Mucosa of rectum (tissue), 2 donors: ENCODE measurements at regions not wholly inside any gene's neighbourhood (a gene's known extent, or its start where the extent isn't known, plus 50 kb on each side); places are given as distances from the start of the nearest gene placed in this dataset.

Source experiments
- H3K27ac ChIP-seq, 2 donors: one replicate each; pipeline ENCODE4 v1.7.0; 2013; ENCODE audit warnings: inconsistent platforms in 2 of 2, low read depth in 2 of 2, low read length in 2 of 2
- H3K27me3 ChIP-seq, 2 donors: one replicate each; pipeline ENCODE4 v1.7.0; 2013; ENCODE audit warnings: low read length in 2 of 2; ENCODE audit not compliant: control insufficient read depth in 2 of 2, insufficient read depth in 2 of 2
- H3K36me3 ChIP-seq, 2 donors: one replicate each; pipeline ENCODE4 v1.7.0; 2013; ENCODE audit warnings: low read length in 2 of 2; ENCODE audit not compliant: control insufficient read depth in 2 of 2, insufficient read depth in 2 of 2
- H3K4me1 ChIP-seq, 2 donors: one replicate each; pipeline ENCODE4 v1.7.0; 2013; ENCODE audit warnings: low read length in 2 of 2, mild to moderate bottlenecking in 1 of 2; ENCODE audit not compliant: control insufficient read depth in 2 of 2, insufficient read depth in 2 of 2
- H3K4me3 ChIP-seq, 2 donors: one replicate each; pipeline ENCODE4 v1.7.0; 2013; ENCODE audit warnings: low read length in 2 of 2
- H3K9ac ChIP-seq, 2 donors: one replicate each; pipeline ENCODE4 v1.7.0; 2013; ENCODE audit warnings: low read length in 2 of 2, low read depth in 1 of 2, mild to moderate bottlenecking in 1 of 2
- H3K9me3 ChIP-seq, 2 donors: one replicate each; pipeline ENCODE4 v1.7.0; 2013; ENCODE audit warnings: low read length in 2 of 2; ENCODE audit not compliant: control insufficient read depth in 2 of 2
- donor health status: healthy.
- donor health status: Normal muscosa, but diverticular disease.

- no peak overlapping the region for H3K27ac ChIP-seq
- H3K27me3 ChIP-seq: no peaks in the 10 kb centered on the region
- no peaks in the 10 kb centered on the region for H3K9me3 ChIP-seq
- no peak overlapping the region for H3K9ac ChIP-seq
- no peaks in the 10 kb centered on the region for H3K36me3 ChIP-seq
- no peaks in the 10 kb centered on the region for H3K4me1 ChIP-seq
- H3K4me3 ChIP-seq: no peak overlapping the region
Observed at GRCh38 chr7:131020759-131021261, 286.8 kb upstream of the KLF14 start.

- no peaks in the 10 kb centered on the region for H3K36me3 ChIP-seq
- no peaks in the 10 kb centered on the region for H3K4me1 ChIP-seq
- no peak overlapping the region for H3K4me3 ChIP-seq
- no peak overlapping the region for H3K27ac ChIP-seq
- H3K9me3 ChIP-seq: no peaks in the 10 kb centered on the region
- H3K27me3 ChIP-seq: no peaks in the 10 kb centered on the region
- H3K9ac ChIP-seq: no peak overlapping the region
Observed at GRCh38 chr7:131021460-131021859, 287.5 kb upstream of the KLF14 start.

DNA sequence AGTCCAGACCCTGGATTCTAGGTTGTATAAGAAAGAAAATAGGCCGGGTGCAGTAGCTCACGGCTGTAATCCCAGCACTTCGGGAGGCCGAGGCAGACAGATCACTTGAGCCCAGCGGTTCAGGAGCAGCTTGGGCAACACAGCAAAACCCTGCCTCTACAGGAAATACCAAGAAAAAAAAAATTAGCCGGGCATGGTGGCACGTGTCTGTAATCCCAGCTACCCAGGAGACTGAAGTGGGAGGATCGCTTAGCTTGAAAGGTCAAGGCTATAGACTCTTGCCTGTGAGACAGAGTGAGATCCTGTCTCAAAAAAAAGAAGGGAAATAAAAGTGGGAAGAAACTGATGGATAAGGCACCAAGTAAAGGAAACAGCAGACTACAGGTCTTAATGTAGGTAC, 287.9 kb upstream of the KLF14 start:
- Histone ChIP-seq H3K4me1 (peaks cover 0 to under 1% of the 10 kb centered on the region in 2 donors), H3K27me3 (no peaks in the 10 kb centered on the region), H3K4me3 (no peak overlapping the region), H3K9ac (no peak overlapping the region), H3K9me3 (no peaks in the 10 kb centered on the region), H3K36me3 (no peaks in the 10 kb centered on the region), H3K27ac (no peak overlapping the region)

GRCh38 chr7:131026297-131027000, 292.4 kb upstream of the KLF14 start:
- Histone ChIP-seq H3K4me1 (peaks cover 7 to 8% of the 10 kb centered on the region in 2 donors), H3K4me3 (no peak overlapping the region), H3K9ac (no peak overlapping the region), H3K9me3 (no peaks in the 10 kb centered on the region), H3K36me3 (no peaks in the 10 kb centered on the region), H3K27ac (no peak overlapping the region), H3K27me3 (no peaks in the 10 kb centered on the region)

DNA sequence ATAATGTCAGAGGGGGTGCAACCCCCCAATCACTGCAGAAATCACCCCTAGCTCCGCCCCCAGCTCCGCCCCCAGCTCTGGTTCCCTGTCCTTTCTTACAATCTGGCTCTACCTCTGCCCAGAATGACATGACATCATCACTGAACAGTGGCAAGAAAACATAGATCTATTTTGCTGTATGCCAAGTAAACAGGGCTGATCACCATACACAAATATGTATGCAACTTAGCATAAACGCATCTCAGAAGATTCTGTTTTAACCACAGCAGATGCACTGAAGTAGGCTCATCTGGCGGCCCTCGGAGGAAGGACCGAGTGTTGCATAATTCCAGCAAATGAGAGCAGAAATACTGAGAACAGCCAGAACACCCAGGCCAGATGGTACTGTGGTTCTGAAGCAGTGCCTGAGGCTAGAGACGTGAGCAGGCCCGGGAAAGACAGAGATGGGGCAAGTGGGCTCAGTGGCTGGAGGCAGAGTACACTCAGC, 293.3 kb upstream of the KLF14 start:
- no peak overlapping the region for H3K9ac ChIP-seq
- H3K27ac ChIP-seq: no peak overlapping the region
- H3K36me3 ChIP-seq: no peaks in the 10 kb centered on the region
- no peaks in the 10 kb centered on the region for H3K27me3 ChIP-seq
- H3K9me3 ChIP-seq: no peaks in the 10 kb centered on the region
- H3K4me1 ChIP-seq: peaks cover 7 to 8% of the 10 kb centered on the region in 2 donors
- H3K4me3 ChIP-seq: no peak overlapping the region

DNA sequence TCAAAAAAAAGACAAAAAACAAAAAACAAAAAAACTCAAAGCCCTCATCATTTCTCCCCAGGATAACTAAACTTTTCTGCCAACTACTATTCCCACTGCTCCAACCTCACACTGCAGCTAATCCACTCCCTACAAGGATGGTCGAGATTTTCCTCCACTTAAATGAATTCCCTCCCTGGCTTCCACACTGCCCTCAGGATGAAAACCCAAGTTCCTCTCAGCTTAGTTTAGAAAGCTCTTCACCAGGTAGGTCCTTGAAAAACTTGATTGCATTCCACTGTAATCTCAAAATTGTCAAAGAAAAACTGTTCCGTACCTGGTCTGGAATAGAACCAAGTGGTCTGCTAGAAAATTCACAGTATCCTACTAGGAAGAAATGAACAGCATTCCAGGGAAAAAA, 294.3 kb upstream of the KLF14 start:
- Histone ChIP-seq H3K9ac (no peak overlapping the region), H3K36me3 (no peaks in the 10 kb centered on the region), H3K9me3 (no peaks in the 10 kb centered on the region), H3K4me3 (no peak overlapping the region), H3K27ac (no peak overlapping the region), H3K27me3 (no peaks in the 10 kb centered on the region), H3K4me1 (peaks cover 7 to 8% of the 10 kb centered on the region in 2 donors)

- Histone ChIP-seq H3K27ac (no peak overlapping the region), H3K4me3 (no peak overlapping the region), H3K4me1 (peaks cover 7 to 8% of the 10 kb centered on the region in 2 donors), H3K9ac (no peak overlapping the region), H3K36me3 (no peaks in the 10 kb centered on the region), H3K9me3 (no peaks in the 10 kb centered on the region), H3K27me3 (no peaks in the 10 kb centered on the region)
Observed at GRCh38 chr7:131029002-131029401, 295.0 kb upstream of the KLF14 start.

GRCh38 chr7:131031099-131031868, 296.4 kb upstream of the MKLN1 start:
- Histone ChIP-seq H3K4me1 (peaks cover 7 to 8% of the 10 kb centered on the region in 2 donors), H3K27ac (no peak overlapping the region), H3K36me3 (no peaks in the 10 kb centered on the region), H3K27me3 (no peaks in the 10 kb centered on the region), H3K9ac (no peak overlapping the region), H3K4me3 (no peak overlapping the region), H3K9me3 (no peaks in the 10 kb centered on the region)

DNA sequence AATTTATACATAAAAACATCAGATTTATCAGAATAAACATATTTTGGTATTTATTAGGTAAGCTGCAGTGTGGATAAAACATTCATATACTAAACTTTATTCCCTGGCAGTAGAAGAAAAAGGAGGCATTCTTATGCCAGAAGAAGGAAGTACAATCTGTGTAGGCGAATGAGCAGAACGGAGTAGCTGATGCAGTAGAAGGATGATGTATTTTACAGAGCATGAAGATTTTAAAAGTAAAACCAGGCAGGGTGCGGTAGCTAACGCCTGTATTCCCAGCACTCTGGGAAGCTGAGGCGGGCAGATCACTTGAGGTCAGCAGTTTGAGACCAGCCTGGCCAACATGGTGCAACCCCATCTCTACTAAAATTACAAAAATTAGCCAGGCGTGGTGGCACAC, 294.9 kb upstream of the MKLN1 start:
- H3K9ac ChIP-seq: no peak overlapping the region
- no peaks in the 10 kb centered on the region for H3K27me3 ChIP-seq
- H3K4me1 ChIP-seq: peaks cover 0 to 3% of the 10 kb centered on the region in 2 donors
- H3K9me3 ChIP-seq: no peaks in the 10 kb centered on the region
- no peak overlapping the region for H3K4me3 ChIP-seq
- H3K27ac ChIP-seq: no peak overlapping the region
- no peaks in the 10 kb centered on the region for H3K36me3 ChIP-seq

DNA sequence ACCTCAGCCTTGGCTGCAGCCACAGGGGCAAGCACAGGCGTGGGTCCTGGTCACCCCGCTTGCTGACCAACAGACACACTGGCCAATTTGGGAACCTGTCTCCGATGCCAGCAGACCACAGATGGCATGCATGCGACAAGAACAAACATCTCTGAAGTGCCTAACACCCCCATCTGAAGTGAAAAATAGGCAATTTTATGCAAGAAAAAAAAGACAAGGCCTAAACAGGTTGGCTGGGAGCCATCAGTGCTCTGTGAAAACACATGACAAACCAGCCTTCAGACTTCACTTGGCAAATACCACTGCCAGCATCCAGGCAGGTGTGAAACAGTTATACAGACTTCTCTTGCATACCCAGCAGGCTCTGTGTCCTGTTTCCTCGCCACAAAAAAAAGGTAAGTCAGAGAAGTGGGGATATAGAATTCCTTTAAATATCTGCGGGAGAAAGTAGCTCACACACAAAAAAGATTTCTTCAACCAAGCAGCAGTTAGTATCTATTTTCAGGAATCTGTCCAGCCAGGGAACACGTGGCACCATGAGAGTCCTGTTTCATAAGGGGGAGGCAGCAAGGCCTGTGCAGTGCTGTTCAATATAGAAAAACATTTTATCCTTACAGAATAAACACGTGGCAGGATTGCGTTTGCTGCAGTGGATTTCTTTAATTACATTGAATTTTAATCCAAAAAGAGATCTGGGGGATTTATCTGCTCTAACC, 293.4 kb upstream of the MKLN1 start:
- Histone ChIP-seq H3K27ac (no peak overlapping the region), H3K27me3 (no peaks in the 10 kb centered on the region), H3K9me3 (no peaks in the 10 kb centered on the region), H3K9ac (no peak overlapping the region), H3K36me3 (no peaks in the 10 kb centered on the region), H3K4me3 (no peak overlapping the region), H3K4me1 (peaks cover 7 to 11% of the 10 kb centered on the region in 2 donors)
